ENCODE measurements at regions not wholly inside any gene's neighbourhood (a gene's known extent, or its start where the extent isn't known, plus 50 kb on each side); places are given as distances from the start of the nearest gene placed in this dataset.

GRCh38 chr6:6707143-6707542 lies 118.6 kb downstream of the LY86 start:
- TF ChIP-seq POLR2A (IDR thresholded peaks at IDR 0.05) (no peak), CTCF (IDR thresholded peaks at IDR 0.05) (no peak)

Data from body of pancreas (tissue), 4 donors.